GM19328 (cell line): ENCODE measurements at regions not wholly inside any gene's neighbourhood (a gene's known extent, or its start where the extent isn't known, plus 50 kb on each side); places are given as distances from the start of the nearest gene placed in this dataset.

Experiments
- ATAC-seq: cut with Tn5 transposase; IDR thresholded peaks from one replicate; pipeline ENCODE4 v1.9.1; 2021; ENCODE audit warnings: mild to moderate bottlenecking, moderate library complexity; ENCODE audit not compliant: unreplicated experiment

GRCh38 chr13:85408415-85408814 is 390.8 kb downstream of the SLITRK6 start:
- no peak for ATAC-seq

GRCh38 chr13:85406269-85406975 is 392.8 kb downstream of the SLITRK6 start:
- ATAC-seq = no peak

- ATAC-seq = no peak
These were observed 393.8 kb downstream of the SLITRK6 start for GRCh38 chr13:85405316-85405897.

- no peak for ATAC-seq
These were observed 412.8 kb downstream of the SLITRK6 start for GRCh38 chr13:85386424-85386823.

- ATAC-seq = no peak
These were observed 415.9 kb downstream of the SLITRK6 start for GRCh38 chr13:85383291-85383690.

- ATAC-seq = no peak
These were observed 418.1 kb downstream of the SLITRK6 start for GRCh38 chr13:85381082-85381481.

GRCh38 chr13:85379991-85380390 is 419.2 kb downstream of the SLITRK6 start:
- ATAC-seq = no peak

- ATAC-seq = no peak
These were observed 419.8 kb downstream of the SLITRK6 start for GRCh38 chr13:85379433-85379832.

- no peak for ATAC-seq
These were observed 421.4 kb downstream of the SLITRK6 start for GRCh38 chr13:85377783-85378182.

GRCh38 chr13:85373322-85373721 is 425.9 kb downstream of the SLITRK6 start:
- ATAC-seq = no peak

GRCh38 chr13:85371254-85371653 is 428.0 kb downstream of the SLITRK6 start:
- ATAC-seq = no peak

GRCh38 chr13:85368686-85369085 is 430.5 kb downstream of the SLITRK6 start:
- ATAC-seq = no peak

- ATAC-seq = no peak
These were observed 431.3 kb downstream of the SLITRK6 start for GRCh38 chr13:85367887-85368286.

GRCh38 chr13:85366759-85367417 is 432.3 kb downstream of the SLITRK6 start:
- ATAC-seq = no peak

- no peak for ATAC-seq
These were observed 435.7 kb downstream of the SLITRK6 start for GRCh38 chr13:85363504-85363903.

- no peak for ATAC-seq
These were observed 436.2 kb downstream of the SLITRK6 start for GRCh38 chr13:85362980-85363379.

- no peak for ATAC-seq
These were observed 452.0 kb downstream of the SLITRK6 start for GRCh38 chr13:85347251-85347650.

- no peak for ATAC-seq
These were observed 465.0 kb downstream of the SLITRK6 start for GRCh38 chr13:85334187-85334586.

GRCh38 chr13:85333506-85334020 is 465.7 kb downstream of the SLITRK6 start:
- ATAC-seq = no peak

- no peak for ATAC-seq
These were observed 466.6 kb downstream of the SLITRK6 start for GRCh38 chr13:85332615-85333014.

- ATAC-seq = no peak
These were observed 477.5 kb downstream of the SLITRK6 start for GRCh38 chr13:85321734-85322133.

- no peak for ATAC-seq
These were observed 481.4 kb downstream of the SLITRK6 start for GRCh38 chr13:85317781-85318180.
